ENCODE measurements at regions not wholly inside any gene's neighbourhood (a gene's known extent, or its start where the extent isn't known, plus 50 kb on each side); places are given as distances from the start of the nearest gene placed in this dataset.

DNA sequence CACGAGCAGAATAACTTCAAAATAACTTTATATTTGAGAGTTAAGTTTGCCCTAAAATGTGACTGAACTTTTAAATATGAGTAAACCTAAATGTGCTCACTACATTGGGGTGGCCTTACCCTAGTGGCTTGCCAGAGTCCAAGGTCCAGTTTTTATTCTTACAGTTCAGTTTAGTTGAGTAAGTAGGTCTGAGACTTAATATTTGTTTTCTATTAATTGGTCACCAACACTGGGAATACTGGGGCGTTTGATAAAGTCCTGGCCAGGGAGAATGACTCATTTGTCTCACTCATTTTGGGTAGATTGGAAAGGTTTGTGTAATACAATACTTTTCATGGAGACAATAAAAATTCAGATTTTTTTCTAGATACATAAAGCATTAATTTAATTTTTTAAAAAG, 127.8 kb upstream of the SPATA13 start:
- H3K27ac ChIP-seq, result no peak overlapping the region
- TF ChIP-seq ZFX (IDR thresholded peaks at IDR 0.05), result no peak
- TF ChIP-seq, protein P1, sequence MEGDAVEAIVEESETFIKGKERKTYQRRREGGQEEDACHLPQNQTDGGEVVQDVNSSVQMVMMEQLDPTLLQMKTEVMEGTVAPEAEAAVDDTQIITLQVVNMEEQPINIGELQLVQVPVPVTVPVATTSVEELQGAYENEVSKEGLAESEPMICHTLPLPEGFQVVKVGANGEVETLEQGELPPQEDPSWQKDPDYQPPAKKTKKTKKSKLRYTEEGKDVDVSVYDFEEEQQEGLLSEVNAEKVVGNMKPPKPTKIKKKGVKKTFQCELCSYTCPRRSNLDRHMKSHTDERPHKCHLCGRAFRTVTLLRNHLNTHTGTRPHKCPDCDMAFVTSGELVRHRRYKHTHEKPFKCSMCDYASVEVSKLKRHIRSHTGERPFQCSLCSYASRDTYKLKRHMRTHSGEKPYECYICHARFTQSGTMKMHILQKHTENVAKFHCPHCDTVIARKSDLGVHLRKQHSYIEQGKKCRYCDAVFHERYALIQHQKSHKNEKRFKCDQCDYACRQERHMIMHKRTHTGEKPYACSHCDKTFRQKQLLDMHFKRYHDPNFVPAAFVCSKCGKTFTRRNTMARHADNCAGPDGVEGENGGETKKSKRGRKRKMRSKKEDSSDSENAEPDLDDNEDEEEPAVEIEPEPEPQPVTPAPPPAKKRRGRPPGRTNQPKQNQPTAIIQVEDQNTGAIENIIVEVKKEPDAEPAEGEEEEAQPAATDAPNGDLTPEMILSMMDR (conservative IDR thresholded peaks at IDR 0.05), result no peak

DNA sequence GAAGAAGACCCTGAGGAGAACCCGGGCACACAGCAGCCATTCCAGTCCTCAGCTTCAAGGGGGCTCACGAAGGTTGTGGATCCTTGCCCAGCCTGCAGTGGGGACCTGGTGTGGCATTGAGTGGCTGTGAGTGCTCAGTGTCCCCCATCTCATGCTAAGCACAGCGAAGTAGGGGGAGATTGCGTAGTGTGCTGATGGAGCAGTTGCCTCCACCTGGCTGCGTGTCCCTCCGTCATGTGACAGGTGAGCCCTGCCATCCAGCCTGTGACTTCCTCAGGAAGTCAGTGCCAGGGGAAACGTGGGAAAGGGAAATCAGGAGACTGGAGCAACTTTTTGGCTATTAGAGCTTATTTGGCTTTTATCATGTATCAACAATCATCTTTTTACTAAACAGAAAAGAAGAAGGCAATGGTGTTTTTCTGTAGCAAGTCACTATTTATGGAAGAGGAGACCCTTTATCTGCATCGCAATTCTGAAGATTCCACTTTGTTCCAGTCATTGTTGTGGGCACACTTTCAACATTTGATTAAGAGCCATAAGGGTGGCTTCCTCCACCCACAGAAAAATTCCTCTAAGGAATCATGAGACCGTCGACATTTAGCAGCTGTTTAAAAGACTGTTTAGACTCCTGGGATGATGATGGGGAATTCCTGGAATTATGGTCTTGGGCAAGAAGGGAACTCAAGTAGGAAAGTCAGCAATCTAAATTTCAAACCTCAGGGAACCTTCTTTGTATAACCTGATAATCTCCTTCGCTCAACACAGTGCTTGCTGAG, 126.8 kb upstream of the SPATA13 start:
- TF ChIP-seq, protein P1 (conservative IDR thresholded peaks at IDR 0.05), result no peak
- no peak for TF ChIP-seq ZFX (IDR thresholded peaks at IDR 0.05)

DNA sequence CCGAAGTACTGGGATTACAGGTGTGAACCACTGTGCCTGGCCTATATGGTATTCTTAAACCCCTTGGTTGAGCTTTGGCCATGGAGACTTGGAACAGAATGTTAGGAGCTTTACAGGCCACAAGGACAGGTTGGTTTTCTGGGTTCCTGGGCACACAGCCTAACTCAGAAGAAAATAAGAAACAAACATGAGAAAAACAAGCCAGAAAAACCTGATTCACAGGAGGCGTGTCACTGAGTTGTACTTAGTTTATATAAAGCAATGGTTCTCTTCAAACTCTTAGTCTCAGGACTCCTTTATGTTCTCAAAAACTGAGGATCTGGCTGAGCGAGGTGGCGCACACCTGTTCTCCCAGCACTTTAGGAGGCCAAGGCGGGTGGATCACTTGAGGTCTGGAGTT, 125.1 kb upstream of the SPATA13 start:
- H3K27ac ChIP-seq, result peak overlapping the region; percentile 39
- TF ChIP-seq, protein P1 (conservative IDR thresholded peaks at IDR 0.05), result no peak
- TF ChIP-seq ZFX (IDR thresholded peaks at IDR 0.05), result no peak

More for the DNA sequence above, 126.8 kb upstream of the SPATA13 start:
- no peak overlapping the region for H3K27ac ChIP-seq

DNA sequence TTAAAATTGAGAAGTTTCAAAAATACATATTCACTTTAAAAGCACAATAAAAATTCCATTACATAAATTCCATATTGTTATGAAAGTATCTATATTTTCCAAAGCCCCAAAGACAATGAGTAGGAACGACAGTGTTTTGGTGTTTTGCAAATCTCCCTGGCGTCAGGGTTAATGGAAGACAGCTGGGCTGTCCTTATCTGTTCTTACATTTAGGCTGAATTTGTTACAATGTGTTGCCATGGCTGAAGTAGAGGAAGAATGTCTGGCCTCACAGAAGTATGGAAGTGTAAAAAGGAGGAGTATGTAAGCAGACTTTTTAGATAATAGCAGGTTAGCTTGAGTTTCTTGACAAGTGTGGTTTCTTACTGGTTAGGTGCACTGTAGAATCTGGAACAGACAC, 124.4 kb upstream of the SPATA13 start:
- no peak for TF ChIP-seq ZFX (IDR thresholded peaks at IDR 0.05)
- TF ChIP-seq, protein P1 (conservative IDR thresholded peaks at IDR 0.05), result no peak
- no peak overlapping the region; the same call in 1 of the 2 replicates for H3K27ac ChIP-seq

DNA sequence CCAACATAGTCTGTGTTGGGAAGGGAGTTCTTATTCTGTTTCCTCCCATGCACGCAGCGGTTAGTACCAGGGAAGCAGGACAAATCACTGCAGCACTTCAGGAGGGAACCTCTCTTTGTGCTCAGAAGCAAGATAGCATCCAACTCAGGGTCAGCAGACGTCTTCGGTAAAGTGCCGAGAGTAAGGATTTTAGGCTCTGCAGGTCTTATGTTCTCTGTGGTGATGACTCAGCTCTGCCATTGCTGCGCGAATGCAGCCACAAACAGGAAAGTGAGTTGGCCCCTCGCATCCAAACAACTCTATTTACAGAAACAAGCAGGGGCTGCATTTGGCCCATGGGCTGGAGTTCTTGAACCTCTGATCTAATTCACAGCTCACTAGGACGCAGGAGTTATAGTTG, 122.1 kb upstream of the SPATA13 start:
- TF ChIP-seq, protein P1 (conservative IDR thresholded peaks at IDR 0.05), result no peak
- TF ChIP-seq ZFX (IDR thresholded peaks at IDR 0.05), result no peak
- H3K27ac ChIP-seq, result peak overlapping the region; percentile 3; the same call in 1 of the 2 replicates

DNA sequence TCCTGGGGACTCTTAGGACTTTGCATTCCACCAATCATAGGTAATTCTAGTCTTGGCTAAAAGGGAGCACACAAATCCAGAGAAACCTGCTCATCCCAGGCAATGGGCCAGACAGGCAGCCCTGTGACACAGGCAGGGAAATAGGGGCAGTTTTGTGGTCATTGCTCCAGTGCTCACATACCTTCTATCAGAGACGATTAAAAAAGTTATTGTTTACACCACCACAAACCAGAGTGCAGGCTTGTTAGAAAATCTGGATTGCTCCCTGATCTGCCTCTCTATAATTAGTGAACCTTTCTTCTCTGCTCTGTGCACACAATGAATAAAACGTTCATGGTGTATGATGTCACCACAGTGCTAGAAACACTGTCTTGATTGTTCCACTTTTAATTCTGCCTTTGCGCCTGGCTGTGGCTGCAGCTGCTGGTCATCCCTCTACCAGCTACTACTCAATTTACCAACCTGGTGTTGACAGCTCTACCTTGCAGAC, 121.6 kb upstream of the SPATA13 start:
- H3K27ac ChIP-seq, result peak overlapping the region; percentile 3; the same call in 1 of the 2 replicates

More for the DNA sequence above, 121.6 kb upstream of the SPATA13 start:
- TF ChIP-seq ZFX (IDR thresholded peaks at IDR 0.05), result no peak
- TF ChIP-seq, protein P1 (conservative IDR thresholded peaks at IDR 0.05), result no peak
